ENCODE measurements at regions not wholly inside any gene's neighbourhood (a gene's known extent, or its start where the extent isn't known, plus 50 kb on each side); places are given as distances from the start of the nearest gene placed in this dataset.

DNA sequence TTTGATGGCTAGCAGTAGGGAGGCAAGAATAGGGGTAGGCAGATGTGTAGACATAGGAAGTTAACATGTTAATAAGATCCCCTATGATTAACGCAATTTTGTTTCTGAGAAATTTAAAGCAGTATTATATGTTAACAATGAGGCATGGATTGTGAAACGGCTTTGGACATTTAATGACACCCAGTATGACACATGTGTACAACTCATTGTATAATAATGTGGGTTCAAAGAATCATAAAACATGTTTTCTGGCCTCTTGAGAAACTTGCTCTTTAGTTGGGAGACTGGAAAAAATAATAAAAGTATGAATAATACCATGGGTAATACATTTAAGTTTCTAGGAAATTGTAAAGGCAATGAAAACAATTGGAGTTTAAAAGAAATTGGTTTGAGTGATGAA lies 332.1 kb upstream of the CDH20 start:
- 57 to 72% methylated on average over 2 of the region's 2 CpGs for WGBS, 2 donors
- Histone ChIP-seq H3K27me3 (no peaks in the 10 kb centered on the region), H3K4me3 (no peak overlapping the region), H3K36me3 (no peaks in the 10 kb centered on the region), H3K9me3 (no peaks in the 10 kb centered on the region), H3K4me1 (no peaks in the 10 kb centered on the region), H3K27ac (no peak overlapping the region)
- no peak for FAIRE-seq
- TF ChIP-seq, protein P1, sequence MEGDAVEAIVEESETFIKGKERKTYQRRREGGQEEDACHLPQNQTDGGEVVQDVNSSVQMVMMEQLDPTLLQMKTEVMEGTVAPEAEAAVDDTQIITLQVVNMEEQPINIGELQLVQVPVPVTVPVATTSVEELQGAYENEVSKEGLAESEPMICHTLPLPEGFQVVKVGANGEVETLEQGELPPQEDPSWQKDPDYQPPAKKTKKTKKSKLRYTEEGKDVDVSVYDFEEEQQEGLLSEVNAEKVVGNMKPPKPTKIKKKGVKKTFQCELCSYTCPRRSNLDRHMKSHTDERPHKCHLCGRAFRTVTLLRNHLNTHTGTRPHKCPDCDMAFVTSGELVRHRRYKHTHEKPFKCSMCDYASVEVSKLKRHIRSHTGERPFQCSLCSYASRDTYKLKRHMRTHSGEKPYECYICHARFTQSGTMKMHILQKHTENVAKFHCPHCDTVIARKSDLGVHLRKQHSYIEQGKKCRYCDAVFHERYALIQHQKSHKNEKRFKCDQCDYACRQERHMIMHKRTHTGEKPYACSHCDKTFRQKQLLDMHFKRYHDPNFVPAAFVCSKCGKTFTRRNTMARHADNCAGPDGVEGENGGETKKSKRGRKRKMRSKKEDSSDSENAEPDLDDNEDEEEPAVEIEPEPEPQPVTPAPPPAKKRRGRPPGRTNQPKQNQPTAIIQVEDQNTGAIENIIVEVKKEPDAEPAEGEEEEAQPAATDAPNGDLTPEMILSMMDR (IDR thresholded peaks at IDR 0.05): no peak
- ATAC-seq: no peak
- intact Hi-C loops (cut with DNase I): no loop called here
- DNase-seq: no peak

DNA sequence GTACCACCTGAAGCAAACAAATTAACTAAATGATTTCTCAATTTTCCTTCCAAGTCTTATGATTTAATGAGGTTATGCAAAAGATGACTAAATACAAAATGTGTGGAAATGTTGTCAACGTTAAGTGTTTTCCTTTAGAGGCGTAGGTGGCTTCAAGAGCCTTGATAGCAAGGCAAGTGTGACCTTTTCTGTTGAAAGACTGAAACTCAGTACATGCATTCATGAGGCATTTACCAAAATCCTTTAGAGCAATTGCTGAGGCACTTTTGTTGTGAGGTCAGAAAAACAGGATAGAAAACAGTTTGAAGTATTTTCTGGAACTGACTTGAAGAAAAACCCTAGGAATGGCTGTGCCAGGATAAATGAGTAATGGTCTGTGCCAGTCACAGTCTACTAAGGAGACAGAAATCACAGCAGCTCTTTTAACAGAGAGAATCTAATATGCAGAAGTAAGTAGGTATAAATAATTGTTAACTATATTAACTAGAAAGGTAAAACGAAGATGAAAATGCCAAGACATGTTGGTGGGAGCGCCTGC lies 326.5 kb upstream of the CDH20 start:
- H3K27me3 ChIP-seq: no peaks in the 10 kb centered on the region
- no peak overlapping the region for H3K27ac ChIP-seq
- WGBS, 2 donors: 47 to 54% methylated on average over 4 of the region's 4 CpGs
- H3K4me3 ChIP-seq: no peak overlapping the region
- H3K4me1 ChIP-seq: no peaks in the 10 kb centered on the region
- no peak for DNase-seq
- H3K9me3 ChIP-seq: no peaks in the 10 kb centered on the region
- TF ChIP-seq, protein P1 (IDR thresholded peaks at IDR 0.05): no peak
- H3K36me3 ChIP-seq: no peaks in the 10 kb centered on the region
- intact Hi-C loops (cut with DNase I): no loop called here
- ATAC-seq: no peak
- FAIRE-seq: no peak

DNA sequence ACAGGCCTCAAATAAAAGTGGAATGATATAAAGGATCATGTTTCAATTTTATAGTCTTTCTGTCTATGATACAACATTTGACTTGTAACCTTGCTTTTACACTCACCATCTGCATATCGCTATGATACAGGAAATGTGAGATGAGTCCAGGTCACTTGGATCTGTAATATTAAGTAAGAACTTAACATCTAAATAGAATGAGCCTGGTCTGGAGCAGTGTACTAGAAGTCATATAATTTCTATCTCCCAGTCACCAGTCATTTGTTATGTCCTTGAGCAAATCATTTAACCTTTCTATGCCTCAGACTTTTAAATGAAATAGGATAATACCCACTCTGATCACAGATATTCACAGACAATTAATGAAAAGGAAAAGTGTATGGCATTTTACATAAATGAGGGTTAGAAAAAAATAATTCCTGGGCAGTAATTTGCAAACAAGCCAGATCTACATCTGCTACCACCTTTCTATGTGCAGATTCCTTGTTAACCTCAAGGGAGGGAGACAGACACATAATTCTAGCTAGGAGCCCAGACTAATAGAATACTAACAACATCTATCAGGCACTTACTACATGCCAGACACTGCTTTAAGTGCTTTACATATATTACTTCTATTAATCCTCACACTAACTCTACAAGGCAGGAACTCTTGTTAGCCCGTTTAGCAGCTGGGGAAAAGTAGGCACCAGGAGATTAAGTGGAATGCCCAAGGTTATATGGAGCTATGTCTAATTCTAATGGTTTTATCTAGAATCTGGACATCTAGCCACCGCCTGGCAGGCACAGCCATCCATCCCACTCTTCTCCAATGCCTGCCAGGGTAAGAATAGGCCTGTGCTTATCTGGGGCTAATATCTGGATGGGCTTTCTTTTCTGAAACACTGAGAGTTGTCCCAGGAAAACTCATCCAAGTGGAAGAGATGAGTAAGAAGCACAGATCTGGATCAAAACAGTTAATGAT lies 313.6 kb upstream of the CDH20 start:
- no peaks in the 10 kb centered on the region for H3K36me3 ChIP-seq
- H3K27me3 ChIP-seq: no peaks in the 10 kb centered on the region
- WGBS, 2 donors: 56 to 60% methylated on average over 3 of the region's 3 CpGs
- H3K9me3 ChIP-seq: no peaks in the 10 kb centered on the region
- H3K4me1 ChIP-seq: no peaks in the 10 kb centered on the region
- no peak for FAIRE-seq
- no peak for DNase-seq
- no peak overlapping the region for H3K4me3 ChIP-seq
- intact Hi-C loops (cut with DNase I): no loop called here
- no peak overlapping the region for H3K27ac ChIP-seq
- TF ChIP-seq, protein P1 (IDR thresholded peaks at IDR 0.05): no peak
- ATAC-seq: no peak

DNA sequence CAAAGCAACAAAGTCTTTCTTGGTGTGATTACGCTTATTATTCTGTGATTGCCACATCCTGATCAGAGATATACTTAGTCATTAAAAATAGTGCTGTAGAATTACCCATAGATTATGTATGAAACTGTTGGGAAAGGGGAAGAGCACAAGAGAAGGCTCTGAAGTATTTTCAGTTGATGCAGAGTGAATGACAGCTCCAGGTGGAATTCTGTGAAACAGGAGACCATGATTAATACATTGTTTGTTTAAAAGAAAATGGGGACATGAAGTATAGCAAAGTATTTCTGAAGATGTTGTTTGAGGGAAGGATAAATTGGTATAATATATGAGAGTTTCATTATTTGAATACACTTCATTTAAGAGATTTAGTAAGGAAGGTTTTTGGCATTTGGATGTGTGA lies 307.6 kb upstream of the CDH20 start:
- Histone ChIP-seq H3K27ac (no peak overlapping the region), H3K4me3 (no peak overlapping the region), H3K9me3 (no peaks in the 10 kb centered on the region), H3K36me3 (no peaks in the 10 kb centered on the region), H3K4me1 (no peaks in the 10 kb centered on the region), H3K27me3 (peaks cover 0 to 6% (median 0%) of the 10 kb centered on the region in 4 donors)
- DNase-seq (no peak), FAIRE-seq (no peak), ATAC-seq (no peak)
- intact Hi-C loops (cut with DNase I): no loop called here
- TF ChIP-seq, protein P1 (IDR thresholded peaks at IDR 0.05): no peak
- WGBS, 2 donors: 43 to 44% methylated on average over 1 of the region's 1 CpG

DNA sequence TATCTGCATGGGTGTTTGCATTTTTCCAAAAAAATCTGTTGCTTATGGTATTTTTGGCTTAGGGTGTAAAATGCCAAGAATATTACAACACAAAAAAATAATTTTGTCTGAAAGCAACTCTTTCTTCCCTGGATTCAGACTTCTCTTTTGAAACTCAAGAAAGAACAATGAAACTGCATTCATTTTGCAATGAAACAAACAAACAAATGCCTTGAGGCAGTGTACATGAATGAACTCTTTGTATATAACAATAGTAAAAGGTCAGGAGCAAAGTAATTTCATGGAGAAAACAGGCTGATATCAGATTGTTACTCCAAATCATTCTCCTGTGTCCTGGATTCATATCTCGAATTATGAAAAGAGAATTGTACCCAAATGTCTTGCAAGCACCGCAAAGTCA lies 301.6 kb upstream of the CDH20 start:
- no peak for DNase-seq
- TF ChIP-seq, protein P1 (IDR thresholded peaks at IDR 0.05): no peak
- H3K36me3 ChIP-seq: no peaks in the 10 kb centered on the region

More for the DNA sequence above, 301.6 kb upstream of the CDH20 start:
- ATAC-seq (no peak), FAIRE-seq (no peak)
- Histone ChIP-seq H3K27ac (no peak overlapping the region), H3K9me3 (no peaks in the 10 kb centered on the region), H3K27me3 (peaks cover 0 to 6% (median 0%) of the 10 kb centered on the region in 4 donors), H3K4me1 (no peaks in the 10 kb centered on the region), H3K4me3 (no peak overlapping the region)
- intact Hi-C loops (cut with DNase I): no loop called here
- WGBS, 2 donors: 60 to 74% methylated on average over 2 of the region's 2 CpGs
